HG03175 (cell line): ENCODE measurements at regions not wholly inside any gene's neighbourhood (a gene's known extent, or its start where the extent isn't known, plus 50 kb on each side); places are given as distances from the start of the nearest gene placed in this dataset.

ENCODE experiments used
- ATAC-seq: cut with Tn5 transposase; IDR thresholded peaks from one replicate; pipeline ENCODE4 v1.9.1; 2021; ENCODE audit warnings: mild to moderate bottlenecking, moderate library complexity; ENCODE audit not compliant: unreplicated experiment

DNA sequence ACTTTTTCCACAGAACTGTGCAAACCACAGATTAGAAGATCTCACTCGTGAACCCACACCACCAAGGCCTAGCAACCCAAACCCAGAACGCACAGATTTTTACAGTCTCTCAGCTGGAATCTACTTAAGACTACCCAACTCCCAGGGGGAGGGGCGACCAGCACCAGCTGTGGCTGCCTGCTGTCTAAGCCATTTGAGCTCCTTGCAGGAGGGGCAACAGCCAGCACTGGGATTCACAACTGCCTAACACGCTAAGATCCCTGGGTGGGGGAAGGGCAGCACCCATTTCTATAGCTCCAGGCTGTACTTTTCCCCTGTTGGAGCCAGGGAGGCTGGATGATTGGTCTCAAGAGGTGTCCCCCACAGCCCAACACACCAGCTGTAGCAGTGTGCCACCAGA is 368.8 kb downstream of the SUCLA2 start:
- no peak for ATAC-seq

DNA sequence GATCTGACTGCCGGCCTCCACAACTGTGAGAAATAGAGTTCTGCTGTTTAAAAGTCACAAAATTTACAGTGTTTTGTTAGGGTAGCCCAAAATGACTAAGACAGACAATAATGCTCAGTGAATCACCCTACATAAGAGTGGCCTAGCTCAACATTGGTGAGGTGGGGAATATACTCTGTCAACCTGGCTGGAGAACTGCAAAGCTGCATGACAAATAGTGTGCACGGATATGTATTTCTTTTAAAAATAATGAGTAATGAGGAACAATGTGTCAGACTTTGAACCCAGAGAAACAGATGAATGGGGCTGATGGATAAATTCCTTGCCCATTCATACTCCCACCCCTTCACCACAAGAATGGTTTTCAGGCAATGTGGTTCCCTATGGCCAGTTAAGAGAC is 372.4 kb downstream of the SUCLA2 start:
- ATAC-seq, result no peak

DNA sequence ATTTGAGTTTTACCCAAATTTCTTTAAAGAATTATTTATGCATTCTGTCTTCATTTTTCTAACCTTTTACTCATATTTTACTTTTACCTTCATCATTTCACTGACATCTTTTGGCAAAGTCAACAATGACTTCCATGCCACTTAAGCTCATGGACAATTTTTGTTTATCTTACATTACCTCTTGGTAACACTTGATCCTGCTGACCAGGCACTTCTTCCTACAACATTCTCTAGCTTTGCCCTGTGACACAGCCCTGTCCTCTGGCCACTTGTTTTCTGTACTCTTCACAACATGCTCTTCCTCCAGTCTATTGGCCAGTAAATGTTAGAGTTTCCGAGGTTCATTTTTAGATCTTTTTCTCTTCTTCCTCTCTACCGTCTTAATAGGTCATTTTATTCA is 377.2 kb downstream of the SUCLA2 start:
- no peak for ATAC-seq

DNA sequence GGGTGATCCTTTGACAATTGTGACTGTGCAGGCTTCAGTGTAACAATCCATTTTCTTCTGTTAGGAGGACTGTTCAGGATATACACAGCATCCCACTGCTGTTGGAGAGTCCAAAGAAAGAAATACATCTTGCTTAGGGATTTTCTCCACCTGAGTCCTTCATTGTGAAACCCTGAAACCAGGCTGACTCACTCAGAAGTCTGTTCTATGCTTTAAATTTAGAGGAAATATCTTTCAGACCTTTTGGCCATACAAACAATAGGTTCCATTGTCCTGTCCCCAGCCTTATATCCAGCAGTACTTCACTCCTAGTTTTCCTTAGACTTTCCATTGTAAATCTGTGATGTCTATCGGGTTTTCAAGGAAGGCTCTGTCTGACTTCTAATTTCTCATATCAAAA is 379.1 kb downstream of the SUCLA2 start:
- ATAC-seq, result no peak

DNA sequence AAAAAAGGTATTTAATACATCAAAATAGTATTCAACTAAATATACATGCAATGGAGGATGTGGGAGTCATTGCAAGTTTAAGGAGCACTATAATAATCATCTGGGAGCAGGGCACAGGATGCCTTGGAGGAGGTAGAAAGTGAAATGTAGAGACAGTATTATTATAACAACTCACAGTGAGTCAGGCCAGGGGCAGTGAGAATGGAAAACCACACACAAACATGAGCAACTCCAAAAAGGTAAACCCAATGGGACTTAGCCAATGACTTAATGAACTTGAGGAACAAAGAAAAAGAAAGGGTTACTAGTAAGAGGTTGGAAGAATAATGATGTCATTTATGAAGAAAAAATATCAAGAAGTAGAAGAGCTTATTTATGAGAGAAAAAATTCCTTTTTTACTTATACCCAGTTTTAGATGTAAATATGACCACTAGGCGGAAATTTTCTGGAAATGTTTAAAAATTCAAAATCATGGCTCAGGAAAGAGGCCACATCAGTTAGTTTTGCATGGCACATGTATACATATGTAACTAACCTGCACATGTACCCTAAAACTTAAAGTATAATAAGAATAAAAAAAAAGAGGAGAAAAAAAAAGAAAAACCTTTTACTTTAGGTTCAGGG is 389.3 kb downstream of the SUCLA2 start:
- ATAC-seq, result no peak

DNA sequence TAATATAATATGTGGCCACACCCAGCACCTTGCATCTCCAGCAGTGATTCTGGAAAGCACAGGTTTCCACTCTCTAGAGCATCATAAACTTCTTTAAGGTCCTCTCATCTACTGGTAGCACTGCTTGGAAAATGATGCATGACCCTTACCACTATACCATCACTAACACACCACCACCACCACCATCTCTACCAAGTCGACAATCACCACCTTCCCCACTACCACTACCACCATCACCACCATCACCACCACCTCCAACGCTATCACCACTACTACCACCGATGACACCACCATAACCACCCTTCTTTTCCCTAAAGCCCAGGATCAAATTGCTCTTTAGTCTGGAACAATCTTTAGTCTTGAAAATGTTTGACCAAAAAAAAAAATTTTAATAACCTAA is 390.4 kb downstream of the SUCLA2 start:
- no peak for ATAC-seq

DNA sequence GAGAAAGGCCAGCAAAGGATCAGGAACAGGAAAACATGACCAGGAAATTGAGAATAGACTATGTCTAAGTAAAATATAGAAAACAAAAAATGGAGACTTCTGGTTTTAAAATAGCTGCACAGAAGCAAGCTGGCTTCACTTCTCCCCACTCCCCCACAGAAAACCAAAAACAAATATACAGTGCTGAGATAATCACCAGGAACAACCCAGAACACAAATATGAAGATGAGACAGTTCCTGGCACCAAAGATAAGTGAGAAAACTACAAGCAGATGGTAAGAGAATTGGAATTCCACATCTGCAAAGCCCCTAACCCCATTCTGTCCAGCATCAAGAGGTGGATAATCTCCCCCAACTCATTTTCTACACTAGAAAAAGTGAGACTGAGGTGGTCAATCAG is 397.7 kb downstream of the SUCLA2 start:
- no peak for ATAC-seq

DNA sequence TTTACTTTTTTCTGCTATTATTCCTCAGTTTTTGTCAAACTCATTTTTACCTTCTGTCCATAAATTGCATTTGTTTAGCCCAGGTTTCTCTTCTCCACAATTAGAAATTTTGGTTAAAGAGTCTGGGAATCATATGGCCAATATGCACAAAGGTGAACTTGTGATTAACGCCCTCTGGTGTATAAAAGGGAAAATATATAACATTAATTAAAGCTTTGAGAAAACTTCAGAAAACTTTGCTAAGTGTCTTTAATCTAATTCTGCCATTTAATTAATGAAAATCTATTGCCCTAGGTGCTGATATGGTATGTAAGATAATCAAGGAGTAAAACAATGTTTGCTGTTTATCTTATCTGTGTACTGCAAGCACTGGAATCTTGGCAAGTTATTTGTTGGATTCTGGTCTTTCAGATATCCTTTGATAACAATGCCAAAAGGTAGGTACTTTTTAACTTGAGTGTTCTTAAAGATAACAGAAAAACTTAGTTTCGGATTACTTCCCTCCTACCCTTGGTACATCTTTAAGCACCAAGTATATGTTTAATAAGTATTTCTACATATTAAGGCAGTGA is 402.6 kb downstream of the SUCLA2 start:
- no peak for ATAC-seq

DNA sequence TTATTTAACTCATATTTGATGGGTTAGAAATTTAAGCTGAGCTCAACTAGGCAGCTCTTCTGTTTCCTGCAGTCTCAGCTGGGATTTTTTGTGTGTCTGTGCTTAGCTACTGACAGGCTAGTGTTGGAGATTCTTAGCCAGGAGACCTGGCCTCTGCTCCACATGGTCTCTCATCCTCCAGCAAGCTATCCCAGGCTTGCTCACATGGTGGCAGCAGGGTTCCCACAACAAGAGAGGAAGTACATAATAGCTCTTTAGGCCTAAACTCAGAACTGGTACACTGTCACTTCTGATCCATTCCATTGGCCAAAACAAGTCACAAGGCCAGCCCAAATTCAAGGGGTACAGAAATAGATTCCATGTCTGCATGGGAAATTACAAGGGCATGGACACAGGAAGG is 406.2 kb downstream of the SUCLA2 start:
- ATAC-seq, result no peak

DNA sequence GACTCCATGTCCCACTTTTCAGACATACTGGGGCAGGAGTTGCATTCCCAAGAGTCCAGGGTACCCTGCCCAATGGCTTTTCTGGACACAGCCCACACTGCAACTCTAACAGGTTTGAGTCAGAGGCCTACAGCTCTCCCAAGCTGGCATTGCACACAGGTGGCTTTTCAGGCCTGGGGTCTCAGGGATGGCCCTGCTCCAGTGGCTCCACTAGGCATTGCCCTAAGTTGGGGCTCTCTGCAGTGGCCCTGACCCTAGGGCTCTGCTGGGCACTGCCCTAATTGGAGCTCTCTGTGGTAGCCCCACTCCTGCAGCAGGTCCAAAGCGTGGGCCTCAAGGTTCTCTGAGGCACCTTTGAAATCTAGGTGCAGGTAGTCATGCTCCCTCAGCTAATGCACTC is 408.8 kb downstream of the SUCLA2 start:
- ATAC-seq, result no peak

DNA sequence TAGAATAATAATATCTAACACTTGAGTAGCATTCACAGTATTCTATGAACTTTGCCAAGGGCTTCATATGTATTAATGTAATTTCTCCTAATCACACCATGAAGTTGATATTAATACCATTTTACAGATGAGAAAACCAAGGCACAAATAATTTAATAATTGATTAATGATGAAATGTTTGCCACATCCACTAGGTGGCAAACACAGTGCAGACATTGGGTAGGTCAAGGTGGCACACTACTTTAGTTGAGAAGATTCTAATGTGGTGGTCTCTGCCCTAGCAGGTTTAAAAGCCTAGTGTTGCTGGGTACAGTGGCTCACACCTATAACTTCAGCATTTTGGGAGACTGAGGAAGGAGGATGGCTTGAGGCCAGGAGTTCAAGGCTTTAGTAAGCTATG is 412.4 kb downstream of the SUCLA2 start:
- no peak for ATAC-seq

DNA sequence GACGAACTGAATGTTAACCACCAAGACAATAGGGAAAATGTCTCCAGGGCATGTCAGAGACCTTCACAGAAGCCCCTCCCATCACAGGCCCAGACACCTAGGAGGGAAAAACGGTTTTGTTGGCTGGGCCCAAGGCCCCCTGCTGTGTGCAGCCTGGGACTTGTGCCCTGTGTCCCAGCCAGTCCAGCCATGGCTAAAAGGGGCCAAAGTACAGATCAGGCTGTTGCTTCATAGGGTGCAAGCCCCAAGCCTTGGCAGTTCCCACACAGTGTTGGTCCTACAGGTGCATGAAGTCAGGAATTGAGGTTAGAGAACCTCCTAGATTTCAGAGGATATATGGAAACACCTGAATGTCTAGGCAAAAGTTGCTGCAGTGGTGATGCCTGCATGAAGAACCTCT is 428.7 kb downstream of the SUCLA2 start:
- ATAC-seq, result no peak

DNA sequence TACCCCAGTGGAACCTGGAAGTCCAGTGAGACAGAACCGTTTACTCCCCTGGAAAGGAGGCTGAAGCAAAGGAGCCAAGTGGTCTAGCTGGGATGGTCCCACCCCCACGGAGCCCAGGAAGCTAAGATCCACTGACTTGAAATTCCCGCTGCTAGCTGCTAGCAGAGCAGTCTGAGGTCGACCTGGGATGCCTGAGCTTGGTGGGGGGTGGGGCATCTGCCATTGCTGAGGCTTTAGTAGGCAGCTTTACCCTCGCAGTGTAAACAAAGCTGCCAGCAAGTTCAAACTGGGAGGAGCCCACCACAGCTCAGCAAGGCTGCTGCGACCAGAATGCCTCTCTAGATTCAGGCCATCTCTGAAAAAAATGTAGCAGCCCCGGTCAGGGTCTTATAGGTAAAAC is 437.0 kb downstream of the SUCLA2 start:
- ATAC-seq, result no peak

DNA sequence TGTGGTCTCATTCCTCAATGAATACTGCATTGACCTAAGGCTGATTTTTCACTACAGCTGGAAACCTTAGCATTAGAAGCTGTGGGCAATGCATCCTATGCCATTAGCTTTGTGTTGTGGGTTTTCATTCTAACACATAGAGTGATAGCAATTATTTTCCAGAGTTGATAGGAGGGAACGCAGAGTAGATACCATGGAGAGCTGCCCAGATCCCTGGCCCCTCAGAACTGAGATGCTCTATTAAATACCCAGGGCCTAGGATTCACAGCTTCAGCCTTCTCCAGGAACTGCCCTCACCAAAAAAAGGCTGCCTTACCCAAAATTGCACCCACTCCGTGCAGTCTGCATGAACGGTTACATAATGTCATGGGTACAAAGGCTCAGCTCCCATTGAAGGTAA is 444.4 kb downstream of the SUCLA2 start:
- ATAC-seq, result no peak

DNA sequence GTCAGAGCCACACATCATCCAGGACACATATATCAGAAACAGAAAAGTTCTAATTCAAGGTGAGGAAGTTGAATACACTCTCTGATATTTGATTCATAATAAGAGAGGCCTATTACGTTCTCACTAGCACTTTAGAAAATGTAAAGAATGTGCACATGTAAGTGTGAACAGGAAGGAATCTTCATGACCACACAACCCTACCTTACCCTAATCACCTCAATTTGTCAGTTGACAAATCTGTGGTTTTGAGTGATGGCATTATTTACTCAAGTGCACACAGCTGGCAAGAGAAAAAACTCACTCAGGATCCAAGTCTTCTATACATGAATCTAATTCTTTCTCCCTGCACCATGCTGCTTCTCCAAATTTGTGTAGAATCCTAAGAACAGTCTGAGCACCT is 445.8 kb downstream of the SUCLA2 start:
- no peak for ATAC-seq

DNA sequence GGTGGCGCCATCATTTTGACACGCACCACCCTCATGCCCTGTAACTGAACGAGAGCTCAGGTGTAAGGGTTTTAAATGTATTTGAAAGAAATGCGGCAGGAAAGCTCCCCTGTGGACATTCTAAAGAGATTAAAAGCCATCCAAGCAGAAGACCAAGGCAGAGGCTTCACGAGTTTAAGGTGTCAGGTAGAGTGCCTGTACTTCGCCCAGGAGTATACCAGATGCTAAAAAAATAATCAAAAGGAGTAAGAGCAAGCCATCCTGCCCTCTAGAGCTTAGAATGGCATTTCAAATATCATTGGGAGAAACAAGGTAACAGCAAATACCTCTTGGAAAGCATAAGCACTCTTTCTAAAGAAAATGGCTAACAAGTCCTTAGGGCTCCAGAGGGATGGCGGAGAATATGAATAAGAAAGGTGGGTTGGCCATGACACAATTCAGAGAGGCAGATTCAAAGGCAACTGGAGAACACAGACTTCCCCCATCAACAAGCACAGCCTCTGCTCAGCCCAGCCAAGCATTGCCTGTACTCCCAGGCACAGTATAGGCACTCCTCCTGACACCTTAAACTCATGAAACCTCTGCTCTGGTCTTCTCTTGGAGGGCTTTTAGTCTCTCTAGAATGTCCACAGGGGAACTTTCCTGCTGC is 447.6 kb downstream of the SUCLA2 start:
- no peak for ATAC-seq

DNA sequence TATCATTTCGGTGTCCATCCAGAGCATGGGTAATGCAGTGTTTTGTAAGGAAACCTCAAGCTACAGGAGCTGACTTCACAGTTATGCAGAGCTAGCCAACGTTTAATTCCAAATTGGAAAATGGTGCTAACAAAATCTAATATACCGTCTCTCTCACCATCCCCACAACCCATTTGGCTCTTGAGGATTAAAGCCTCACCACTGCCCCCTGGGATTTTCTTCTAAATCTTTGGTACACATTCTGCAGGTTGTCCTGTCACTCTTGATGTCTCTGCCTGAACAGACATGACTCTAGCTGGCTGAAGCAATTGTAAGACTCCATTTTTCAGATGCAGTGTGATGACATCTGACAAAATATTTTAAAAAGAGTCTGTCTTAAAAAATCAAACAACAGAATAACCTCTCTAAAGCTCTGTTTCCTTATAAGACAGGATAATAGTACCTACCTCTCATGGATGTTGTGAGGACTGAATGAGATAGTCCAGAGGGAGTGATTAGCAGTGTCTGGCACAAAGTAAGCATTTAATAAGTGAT is 451.8 kb downstream of the SUCLA2 start:
- ATAC-seq, result no peak

DNA sequence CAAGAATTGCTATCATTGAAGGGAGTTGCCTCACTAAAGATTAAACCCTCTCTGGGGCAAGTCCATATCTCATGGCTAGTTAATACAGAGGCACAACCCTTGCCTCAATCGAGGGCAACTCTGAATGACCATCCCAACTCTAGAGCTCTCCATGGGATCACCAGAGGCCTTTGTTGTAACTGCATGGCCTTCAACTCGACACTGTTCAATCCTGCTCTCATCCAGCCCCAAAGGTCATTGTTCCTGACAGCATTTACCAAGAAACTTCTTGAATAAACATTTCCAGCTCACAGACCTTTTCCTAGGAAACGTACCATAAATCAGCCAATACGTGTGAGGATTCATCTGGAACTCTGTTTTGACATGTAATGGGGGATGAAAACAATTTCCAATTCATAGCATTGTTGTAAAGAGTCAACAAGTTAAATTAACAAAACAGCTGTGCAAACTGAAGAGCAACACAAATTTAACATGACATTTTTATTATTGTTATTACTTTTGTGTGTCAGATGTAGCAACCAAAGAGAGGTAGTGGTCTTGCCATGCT is 452.7 kb downstream of the SUCLA2 start:
- ATAC-seq, result no peak

DNA sequence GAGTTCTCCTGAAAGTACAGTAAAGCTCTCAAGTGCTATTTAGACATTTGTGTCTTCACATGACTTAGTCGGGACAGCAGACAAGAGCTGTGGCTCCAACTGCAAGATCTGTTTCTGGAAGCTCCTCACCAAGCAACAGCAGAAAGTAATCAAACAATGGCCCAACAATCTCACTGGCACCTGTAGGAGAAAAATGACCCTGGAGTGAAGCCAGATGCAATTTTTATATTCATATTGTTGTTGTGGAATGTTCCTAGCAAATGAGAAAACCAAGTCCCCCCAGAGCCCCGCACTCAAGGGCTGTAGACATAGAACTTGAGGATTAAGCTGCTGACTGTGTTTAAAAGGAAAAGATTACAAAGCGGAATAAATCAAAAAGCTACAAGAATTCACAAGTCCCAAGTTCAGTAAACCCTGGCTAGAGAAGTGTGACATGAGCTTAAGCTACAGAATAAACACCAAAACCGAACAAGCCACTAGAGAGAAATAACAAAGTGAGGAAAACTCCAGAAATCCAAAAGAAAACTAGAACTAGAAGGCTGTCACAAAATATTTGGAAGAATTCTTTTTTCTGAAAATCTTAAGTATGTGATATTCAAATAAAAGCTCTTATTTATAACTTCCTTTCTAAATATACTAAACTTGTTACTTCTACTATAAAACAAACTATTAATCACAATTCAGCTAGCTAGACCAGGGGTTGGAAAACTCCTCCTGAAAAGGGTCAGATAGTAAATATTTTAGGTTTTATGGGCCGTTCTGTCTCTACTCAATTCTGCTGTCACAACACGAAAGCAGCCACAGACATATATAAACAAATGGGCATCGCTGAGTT is 454.5 kb downstream of the SUCLA2 start:
- ATAC-seq, result no peak

DNA sequence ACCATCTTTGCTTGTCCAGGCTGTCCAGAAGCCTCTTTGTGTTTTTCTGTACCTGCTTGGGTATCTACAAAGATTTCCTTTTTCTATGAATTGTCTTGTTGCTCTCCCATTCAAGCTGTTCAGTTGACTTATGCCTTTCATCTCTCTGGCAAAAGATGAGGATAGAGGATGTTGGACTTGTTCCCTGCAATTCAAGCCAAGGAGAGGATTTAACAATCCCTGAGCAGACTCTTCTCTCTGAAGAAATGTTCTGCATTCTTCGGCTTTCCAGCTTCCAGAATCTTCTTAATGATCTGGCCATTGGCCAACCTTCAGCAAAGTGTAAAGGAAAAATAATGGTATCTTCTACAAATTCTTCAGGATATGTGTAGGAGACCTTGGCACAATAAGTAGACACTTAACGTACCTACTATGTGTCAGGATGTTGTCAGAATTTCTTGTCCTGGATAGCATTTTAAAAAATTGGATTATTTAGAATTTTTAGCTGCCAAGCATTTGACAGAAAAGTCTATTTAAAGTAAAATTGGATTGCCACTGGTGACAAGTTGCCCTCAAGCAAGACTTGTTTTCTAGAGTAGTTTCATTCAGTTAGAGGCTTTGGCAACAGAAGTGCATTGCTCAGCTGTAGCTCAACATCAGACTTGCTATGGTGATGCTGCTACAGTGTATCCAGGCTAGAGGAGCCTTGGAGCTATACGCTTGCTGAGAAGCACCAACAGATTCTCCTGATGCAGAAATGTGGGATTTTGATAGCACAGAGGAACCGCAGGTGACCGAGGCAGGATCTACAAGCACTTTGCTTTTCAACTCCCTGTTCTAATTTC is 455.7 kb downstream of the SUCLA2 start:
- ATAC-seq, result no peak
